H9 (cell line): ENCODE measurements at regions not wholly inside any gene's neighbourhood (a gene's known extent, or its start where the extent isn't known, plus 50 kb on each side); places are given as distances from the start of the nearest gene placed in this dataset.

Experiments
- DNase-seq: peaks from one replicate; pipeline ENCODE4 v3.0.0-alpha.2; 2017
- H2AFZ ChIP-seq: one replicate; pipeline ENCODE4 v1.6.1; 2013; ENCODE audit warnings: mild to moderate bottlenecking, low read length, control low read depth, moderate library complexity
- H2AK5ac ChIP-seq: 2 replicates; pipeline ENCODE4 v1.6.1; 2013; ENCODE audit warnings: low read length, control low read depth, mixed read lengths; ENCODE audit not compliant: insufficient read length
- H2BK120ac ChIP-seq: one replicate; pipeline ENCODE4 v1.6.1; 2013; ENCODE audit warnings: low read depth, mild to moderate bottlenecking, low read length, control low read depth, inconsistent platforms; ENCODE audit not compliant: poor library complexity, severe bottlenecking
- H2BK12ac ChIP-seq: 2 replicates; pipeline ENCODE4 v1.6.1; 2013; ENCODE audit warnings: low read length, control low read depth, mixed read lengths, low read depth; ENCODE audit not compliant: insufficient read length
- H2BK15ac ChIP-seq: 2 replicates; pipeline ENCODE4 v1.6.1; 2013; ENCODE audit warnings: low read depth, low read length, control low read depth
- H2BK20ac ChIP-seq: one replicate; pipeline ENCODE4 v1.6.1; 2013; ENCODE audit warnings: low read depth, mild to moderate bottlenecking, low read length, control low read depth, inconsistent platforms; ENCODE audit not compliant: poor library complexity, severe bottlenecking
- H2BK5ac ChIP-seq: 2 replicates; pipeline ENCODE4 v1.6.1; 2013; ENCODE audit warnings: low read length, control low read depth, mixed read lengths; ENCODE audit not compliant: insufficient read length
- H3K14ac ChIP-seq: 2 replicates; pipeline ENCODE4 v1.6.1; 2013; ENCODE audit warnings: low read length, control low read depth; ENCODE audit not compliant: insufficient read depth
- H3K18ac ChIP-seq: 2 replicates; pipeline ENCODE4 v1.6.1; 2013; ENCODE audit warnings: low read depth, mild to moderate bottlenecking, mixed read lengths, low read length, control low read depth; ENCODE audit not compliant: insufficient read length
- H3K23ac ChIP-seq: 2 replicates; pipeline ENCODE4 v1.6.1; 2013; ENCODE audit warnings: low read length, control low read depth, mixed read lengths, low read depth; ENCODE audit not compliant: insufficient read length
- H3K23me2 ChIP-seq: 2 replicates; pipeline ENCODE4 v1.6.1; 2013; ENCODE audit warnings: low read depth, mild to moderate bottlenecking, mixed read lengths, low read length, control low read depth; ENCODE audit not compliant: insufficient read length, poor library complexity, severe bottlenecking
- H3K27ac ChIP-seq: 2 replicates; pipeline ENCODE4 v1.5.1; 2013; ENCODE audit warnings: low read length, control low read depth, mixed read lengths, low read depth; ENCODE audit not compliant: insufficient read length
- H3K27me3 ChIP-seq: 2 replicates; pipeline ENCODE4 v1.6.1; 2013; ENCODE audit warnings: low read length, control low read depth, inconsistent platforms; ENCODE audit not compliant: insufficient read depth
- H3K4ac ChIP-seq: 2 replicates; pipeline ENCODE4 v1.6.1; 2013; ENCODE audit warnings: low read depth, mild to moderate bottlenecking, control low read depth, inconsistent platforms, low read length, moderate library complexity
- H3K4me1 ChIP-seq: 2 replicates; pipeline ENCODE4 v1.6.1; 2013; ENCODE audit warnings: low read length, control low read depth, inconsistent platforms; ENCODE audit not compliant: insufficient read depth
- H3K4me2 ChIP-seq: 2 replicates; pipeline ENCODE4 v1.6.1; 2013; ENCODE audit warnings: low read length, control low read depth, mixed read lengths; ENCODE audit not compliant: insufficient read length, insufficient read depth
- H3K56ac ChIP-seq: 2 replicates; pipeline ENCODE4 v1.6.1; 2013; ENCODE audit warnings: low read depth, mild to moderate bottlenecking, mixed read lengths, low read length, control low read depth; ENCODE audit not compliant: insufficient read length
- H3K79me1 ChIP-seq: 2 replicates; pipeline ENCODE4 v1.6.1; 2013; ENCODE audit warnings: low read depth, mild to moderate bottlenecking, moderate library complexity, low read length, control low read depth, inconsistent platforms; ENCODE audit not compliant: insufficient read depth, poor library complexity, severe bottlenecking
- H3K79me2 ChIP-seq: 2 replicates; pipeline ENCODE4 v1.6.1; 2013; ENCODE audit warnings: low read length, control low read depth, inconsistent platforms; ENCODE audit not compliant: insufficient read depth
- H3K9ac ChIP-seq: 2 replicates; pipeline ENCODE4 v1.6.1; 2013; ENCODE audit warnings: low read length, control low read depth, mixed read lengths; ENCODE audit not compliant: insufficient read length; ENCODE audit errors: extremely low read depth
- H3K9me3 ChIP-seq: one replicate; pipeline ENCODE4 v1.6.1; 2013; ENCODE audit warnings: low read depth, low read length, inconsistent platforms; ENCODE audit not compliant: control insufficient read depth
- H3T11ph ChIP-seq: one replicate; pipeline ENCODE4 v1.6.1; 2013; ENCODE audit warnings: mild to moderate bottlenecking, low read length, control low read depth, inconsistent platforms
- H4K20me1 ChIP-seq: one replicate; pipeline ENCODE4 v1.6.1; 2013; ENCODE audit not compliant: control insufficient read depth, insufficient read length, insufficient read depth
- H4K5ac ChIP-seq: 2 replicates; pipeline ENCODE4 v1.6.1; 2013; ENCODE audit warnings: low read depth, mild to moderate bottlenecking, mixed read lengths, low read length, control low read depth; ENCODE audit not compliant: insufficient read length
- H4K8ac ChIP-seq: replicated peaks from 2 replicates; pipeline ENCODE4 v1.6.1; 2013; ENCODE audit warnings: low read length, control low read depth, mixed read lengths, low read depth; ENCODE audit not compliant: insufficient read length
- H4K91ac ChIP-seq: 2 replicates; pipeline ENCODE4 v1.6.1; 2013; ENCODE audit warnings: low read depth, mild to moderate bottlenecking, moderate library complexity, mixed read lengths, low read length, control low read depth; ENCODE audit not compliant: insufficient read length
- H3K27ac Mint-ChIP-seq, 3 experiments: 2 replicates in 2 of 3; 3 replicates in 1 of 3; pipeline ENCODE4 v1.8.0; 2020 to 2021; ENCODE audit warnings: mixed read lengths in 3 of 3, mild to moderate bottlenecking in 1 of 3, moderate library complexity in 1 of 3
- H3K27me3 Mint-ChIP-seq: 2 replicates; pipeline ENCODE4 v1.8.0; 2021; ENCODE audit warnings: low read depth, mild to moderate bottlenecking, moderate library complexity, mixed read lengths
- H3K36me3 Mint-ChIP-seq, 3 experiments: 2 replicates in 2 of 3; 3 replicates in 1 of 3; pipeline ENCODE4 v1.8.0; 2020 to 2021; ENCODE audit warnings: low read depth in 3 of 3, mixed read lengths in 3 of 3; ENCODE audit not compliant: insufficient read depth in 1 of 3
- H3K4me1 Mint-ChIP-seq, 2 experiments: 2 replicates each; pipeline ENCODE4 v1.8.0; 2020; ENCODE audit warnings: mixed read lengths in 2 of 2
- H3K4me3 Mint-ChIP-seq, 2 experiments: 2 replicates in 1 of 2; 3 replicates in 1 of 2; pipeline ENCODE4 v1.8.0; 2020 to 2021; ENCODE audit warnings: mild to moderate bottlenecking in 2 of 2, mixed read lengths in 2 of 2, moderate library complexity in 1 of 2
- H3K9me3 Mint-ChIP-seq, 2 experiments: 2 replicates in 1 of 2; 3 replicates in 1 of 2; pipeline ENCODE4 v1.8.0; 2020; ENCODE audit warnings: mild to moderate bottlenecking in 2 of 2, mixed read lengths in 2 of 2, moderate library complexity in 1 of 2
- WGBS: extraction: QIAGEN DNeasy Blood & Tissue Kit; methylation state at CpG from one replicate; pipeline ENCODE4 v1.1.7; 2013; ENCODE audit warnings: missing lambda C conversion rate, low lambda C conversion rate, mixed read lengths; ENCODE audit not compliant: insufficient read length; ENCODE audit errors: extremely low coverage; 5-methylcytosine and 5-hydroxymethylcytosine counted together
- TF ChIP-seq, protein P1 (sequence below): fragments of 200-600 bp; sonication (generic); conservative IDR thresholded peaks from 3 replicates; pipeline ENCODE4 v1.8.0; 2021; ENCODE audit warnings: antibody characterized with exemption, mild to moderate bottlenecking

GRCh38 chr20:47931443-47931842, 146.2 kb upstream of the SULF2 start:
- Histone ChIP-seq H3K4ac (no peak overlapping the region), H4K20me1 (no peaks in the 10 kb centered on the region), H3K4me2 (no peak overlapping the region), H3K56ac (no peak overlapping the region), H3K4me1 (no peaks in the 10 kb centered on the region), H2AFZ (no peak overlapping the region), H2BK15ac (no peak overlapping the region), H2BK5ac (no peak overlapping the region), H3K18ac (no peak overlapping the region), H2BK120ac (no peak overlapping the region), H4K8ac (no peak overlapping the region), H3K9ac (no peak overlapping the region), H2BK20ac (no peak overlapping the region), H4K5ac (no peak overlapping the region), H3T11ph (no peak overlapping the region), H2BK12ac (no peak overlapping the region), H3K27ac (no peak overlapping the region), H3K27me3 (no peaks in the 10 kb centered on the region), H3K79me1 (no peaks in the 10 kb centered on the region), H3K23ac (no peak overlapping the region), H3K23me2 (no peaks in the 10 kb centered on the region), H3K14ac (no peak overlapping the region), H3K9me3 (no peaks in the 10 kb centered on the region), H4K91ac (no peak overlapping the region), H2AK5ac (no peak overlapping the region), H3K79me2 (no peaks in the 10 kb centered on the region)
- TF ChIP-seq, protein P1, sequence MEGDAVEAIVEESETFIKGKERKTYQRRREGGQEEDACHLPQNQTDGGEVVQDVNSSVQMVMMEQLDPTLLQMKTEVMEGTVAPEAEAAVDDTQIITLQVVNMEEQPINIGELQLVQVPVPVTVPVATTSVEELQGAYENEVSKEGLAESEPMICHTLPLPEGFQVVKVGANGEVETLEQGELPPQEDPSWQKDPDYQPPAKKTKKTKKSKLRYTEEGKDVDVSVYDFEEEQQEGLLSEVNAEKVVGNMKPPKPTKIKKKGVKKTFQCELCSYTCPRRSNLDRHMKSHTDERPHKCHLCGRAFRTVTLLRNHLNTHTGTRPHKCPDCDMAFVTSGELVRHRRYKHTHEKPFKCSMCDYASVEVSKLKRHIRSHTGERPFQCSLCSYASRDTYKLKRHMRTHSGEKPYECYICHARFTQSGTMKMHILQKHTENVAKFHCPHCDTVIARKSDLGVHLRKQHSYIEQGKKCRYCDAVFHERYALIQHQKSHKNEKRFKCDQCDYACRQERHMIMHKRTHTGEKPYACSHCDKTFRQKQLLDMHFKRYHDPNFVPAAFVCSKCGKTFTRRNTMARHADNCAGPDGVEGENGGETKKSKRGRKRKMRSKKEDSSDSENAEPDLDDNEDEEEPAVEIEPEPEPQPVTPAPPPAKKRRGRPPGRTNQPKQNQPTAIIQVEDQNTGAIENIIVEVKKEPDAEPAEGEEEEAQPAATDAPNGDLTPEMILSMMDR, result no peak
- 0 out of 2 replicates have a peak, but pooled peaks cover 1% of the 10 kb centered on the region for H3K27me3 Mint-ChIP-seq
- no CpG with 5 or more reads among the region's 7 CpGs for WGBS
- H3K4me1 Mint-ChIP-seq, result peaks cover 11 to 14% of the 10 kb centered on the region in 2 experiments
- H3K4me3 Mint-ChIP-seq, result no peak overlapping the region
- DNase-seq, result no peak
- no peaks in the 10 kb centered on the region; a peak in 1 of 5 replicates for H3K9me3 Mint-ChIP-seq
- H3K36me3 Mint-ChIP-seq, result no peaks in the 10 kb centered on the region
- no peak overlapping the region for H3K27ac Mint-ChIP-seq
